ENCODE measurements at regions not wholly inside any gene's neighbourhood (a gene's known extent, or its start where the extent isn't known, plus 50 kb on each side); places are given as distances from the start of the nearest gene placed in this dataset.

- TF ChIP-seq ZBTB43 (CRISPR knock-in tag; IDR thresholded peaks at IDR 0.05) (no peak), FOXK1 (CRISPR knock-in tag; IDR thresholded peaks at IDR 0.05) (no peak), ZNF263 (CRISPR knock-in tag; IDR thresholded peaks at IDR 0.05; ENCODE audit: low read depth) (no peak), RORB (CRISPR knock-in tag; IDR thresholded peaks at IDR 0.05) (no peak), IRF2 (CRISPR knock-in tag; IDR thresholded peaks at IDR 0.05; ENCODE audit: borderline replicate concordance, low read depth) (no peak), ZNF416 (CRISPR knock-in tag; IDR thresholded peaks at IDR 0.05) (no peak), OVOL2 (CRISPR knock-in tag; IDR thresholded peaks at IDR 0.05; ENCODE audit: borderline replicate concordance) (no peak)
These were observed 231.7 kb upstream of the SRRM4 start (continued) for GRCh38 chr12:118749646-118750045.

GRCh38 chr12:118750666-118751065 is 230.7 kb upstream of the SRRM4 start:
- 0 out of 2 replicates have a peak overlapping the region, but pooled peaks have one; percentile 32 for H3K27ac Mint-ChIP-seq
- H3K4me3 Mint-ChIP-seq, result no peak overlapping the region
- ATAC-seq (peak; percentile 22; the same call in 1 of the 2 replicates), DNase-seq (ENCODE audit: low spot score) (no peak)
- no peak for TF ChIP-seq ATF1 (CRISPR knock-in tag; IDR thresholded peaks at IDR 0.05)
- no peak for TF ChIP-seq NFE2L1 (CRISPR knock-in tag; IDR thresholded peaks at IDR 0.05)
- no peak for TF ChIP-seq OVOL2 (CRISPR knock-in tag; IDR thresholded peaks at IDR 0.05; ENCODE audit: borderline replicate concordance)
- no peak for TF ChIP-seq CBFB (CRISPR knock-in tag; IDR thresholded peaks at IDR 0.05; ENCODE audit: low read depth)
- no peak for TF ChIP-seq STAT6 (CRISPR knock-in tag; conservative IDR thresholded peaks at IDR 0.05; ENCODE audit: low read depth)
- TF ChIP-seq NR1H2 (CRISPR knock-in tag; IDR thresholded peaks at IDR 0.05), result no peak
- no peak for TF ChIP-seq CTCF (IDR thresholded peaks at IDR 0.05)
- TF ChIP-seq AR (CRISPR knock-in tag; IDR thresholded peaks at IDR 0.05), result no peak
- TF ChIP-seq ATF3 (CRISPR knock-in tag; conservative IDR thresholded peaks at IDR 0.05), result no peak
- no peak for TF ChIP-seq MLX (CRISPR knock-in tag; IDR thresholded peaks at IDR 0.05)
- ChIA-PET CTCF (no interaction called here), POLR2A (no interaction called here)
- no peaks in the 10 kb centered on the region for H3K36me3 Mint-ChIP-seq
- peaks cover 21% of the 10 kb centered on the region for H3K4me1 Mint-ChIP-seq
- H3K9me3 Mint-ChIP-seq, result peaks cover 17% of the 10 kb centered on the region
- no peaks in the 10 kb centered on the region; the same call in 1 of the 2 replicates for H3K27me3 Mint-ChIP-seq (ENCODE audit: low read depth)
